GM12878 (cell line): ENCODE measurements at regions not wholly inside any gene's neighbourhood (a gene's known extent, or its start where the extent isn't known, plus 50 kb on each side); places are given as distances from the start of the nearest gene placed in this dataset.

Source experiments
- ATAC-seq: fragments of 200-7000 bp; cut with Tn5 transposase; 3 replicates; pipeline ENCODE4 v1.9.1; 2020; ENCODE audit warnings: mild to moderate bottlenecking, moderate library complexity
- BruUV-seq: library from RNA; stranded (reverse); fragments of 400-500 nt; replicated peaks from 2 replicates; lab custom pipeline; 2021; lab: Mats Ljungman, UMichigan
- CTCF ChIA-PET: fragments of 300-600 bp; sonication (Branson Sonifier 250); formaldehyde crosslinking; extraction: SDS; loops from one replicate; lab custom pipeline; 2021; ENCODE audit warnings: inconsistent platforms; lab: Yijun Ruan, JAX
- POLR2A ChIA-PET: fragments of 350-600 bp; formaldehyde crosslinking; extraction: SDS; loops from one replicate; lab custom pipeline; 2021; ENCODE audit warnings: inconsistent platforms; lab: Charles Lee
- RAD21 ChIA-PET: fragments of 300-600 bp; sonication (Branson Sonifier 250); formaldehyde crosslinking; loops from one replicate; lab custom pipeline; 2023; ENCODE audit warnings: antibody characterized with exemption; ENCODE audit not compliant: unreplicated experiment; lab: Charles Lee
- SMC1A ChIA-PET: fragments of 300-600 bp; sonication (Branson Sonifier 250); formaldehyde crosslinking; loops from one replicate; lab custom pipeline; 2023; ENCODE audit not compliant: unreplicated experiment, uncharacterized antibody; lab: Charles Lee
- DNase-seq: peaks from one replicate; pipeline ENCODE4 v3.0.0-alpha.2; 2011; ENCODE audit warnings: low read depth, low spot score
- FAIRE-seq: peaks from 3 replicates; lab custom pipeline; 2011; peaks lifted over from hg19 to GRCh38; lab: Jason Lieb, UNC
- H2AFZ ChIP-seq: 2 replicates; pipeline ENCODE4 v1.6.0; 2011; ENCODE audit warnings: low read depth, low read length, control low read depth; ENCODE audit not compliant: control insufficient read depth
- H3K27ac ChIP-seq: 2 replicates; pipeline ENCODE4 v1.5.1; 2011; ENCODE audit warnings: control low read depth; ENCODE audit not compliant: control insufficient read depth, insufficient read depth
- H3K27me3 ChIP-seq, 2 experiments: replicated peaks in 1 of 2; 2 replicates each; pipeline versions ENCODE4 v1.6.0 to v1.6.1; 2011; ENCODE audit warnings: low read length in 1 of 2; ENCODE audit not compliant: control insufficient read depth in 2 of 2, insufficient read depth in 2 of 2
- H3K36me3 ChIP-seq, 2 experiments: 2 replicates each; pipeline ENCODE4 v1.5.1; 2011; ENCODE audit warnings: low read length in 1 of 2; ENCODE audit not compliant: control insufficient read depth in 2 of 2, insufficient read depth in 2 of 2
- H3K4me1 ChIP-seq: 2 replicates; pipeline ENCODE4 v1.6.1; 2011; ENCODE audit warnings: mild to moderate bottlenecking, low read length, moderate library complexity, mixed read lengths; ENCODE audit not compliant: control insufficient read depth, insufficient read depth
- H3K4me2 ChIP-seq: 2 replicates; pipeline ENCODE4 v1.6.0; 2011; ENCODE audit warnings: control low read depth; ENCODE audit not compliant: control insufficient read depth, insufficient read depth
- H3K4me3 ChIP-seq: fragments of 200-600 bp; sonication (generic); 2 replicates; pipeline ENCODE4 v1.5.1; 2016
- H3K79me2 ChIP-seq: 2 replicates; pipeline ENCODE4 v1.6.0; 2011; ENCODE audit warnings: low read length; ENCODE audit not compliant: control insufficient read depth, insufficient read depth
- H3K9ac ChIP-seq: 2 replicates; pipeline ENCODE4 v1.8.0; 2011; ENCODE audit warnings: low read length, control low read depth, mixed read lengths; ENCODE audit not compliant: control insufficient read depth, insufficient read depth
- H3K9me3 ChIP-seq: replicated peaks from 3 replicates; pipeline ENCODE4 v1.5.1; 2011; ENCODE audit warnings: mild to moderate bottlenecking, low read length; ENCODE audit not compliant: control insufficient read depth, insufficient read depth
- H4K20me1 ChIP-seq: 2 replicates; pipeline ENCODE4 v1.6.0; 2011; ENCODE audit not compliant: control insufficient read depth, insufficient read depth
- CREM ChIP-seq: IDR thresholded peaks from 2 replicates; pipeline ENCODE4 v1.6.1; 2014; ENCODE audit warnings: antibody characterized with exemption, low read depth
- E2F4 ChIP-seq: IDR thresholded peaks from 2 replicates; pipeline ENCODE4 v1.6.1; 2012; ENCODE audit warnings: low read depth, low read length, improper control_type of control experiment
- ELK1 ChIP-seq: IDR thresholded peaks from 2 replicates; pipeline ENCODE4 v1.6.1; 2012; ENCODE audit warnings: low read depth, low read length, improper control_type of control experiment
- FOXK2 ChIP-seq: fragments of 450-650 bp; IDR thresholded peaks from 2 replicates; pipeline ENCODE4 v1.6.1; 2017; ENCODE audit warnings: mild to moderate bottlenecking, moderate library complexity
- NRF1 ChIP-seq: conservative IDR thresholded peaks from 2 replicates; pipeline ENCODE4 v1.6.1; 2011; ENCODE audit warnings: mild to moderate bottlenecking, low read depth, low read length, improper control_type of control experiment
- PKNOX1 ChIP-seq: fragments of 450-650 bp; IDR thresholded peaks from 2 replicates; pipeline ENCODE4 v1.6.1; 2016; ENCODE audit warnings: mild to moderate bottlenecking
- SP1 ChIP-seq: IDR thresholded peaks from one replicate; pipeline ENCODE4 v1.6.1; 2011; ENCODE audit warnings: low read depth, low read length
- SREBF1 ChIP-seq: IDR thresholded peaks from 2 replicates; pipeline ENCODE4 v1.6.1; 2012; ENCODE audit warnings: mild to moderate bottlenecking, low read length
- ZNF384 ChIP-seq: IDR thresholded peaks from 2 replicates; pipeline ENCODE4 v1.6.1; 2012; ENCODE audit warnings: low read depth, mild to moderate bottlenecking, low read length, improper control_type of control experiment, borderline replicate concordance
- ZNF592 ChIP-seq: fragments of 450-650 bp; IDR thresholded peaks from 2 replicates; pipeline ENCODE4 v1.6.1; 2017; ENCODE audit warnings: mild to moderate bottlenecking, moderate library complexity
- WGBS: methylation state at CpG from one replicate; pipeline ENCODE4 v1.1.6; 2016; ENCODE audit warnings: low lambda C conversion rate; ENCODE audit not compliant: insufficient replicate concordance, insufficient coverage; ENCODE audit errors: missing lambda C conversion rate; 5-methylcytosine and 5-hydroxymethylcytosine counted together
- in situ Hi-C: fragments of 300-500 bp; cut with MboI; formaldehyde crosslinking; loops from 9 replicates; pipeline ENCODE4 v1.14.3; 2018; ENCODE audit warnings: mixed read lengths
- intact Hi-C: fragments of 100-400 bp; cut with micrococcal nuclease; formaldehyde crosslinking; loops from one replicate; pipeline ENCODE4 v1.14.2; 2022; ENCODE audit not compliant: unreplicated experiment

GRCh38 chr2:200051611-200051945, 96.2 kb downstream of the MAIP1 start:
- RAD21 ChIA-PET, result no interaction called here

GRCh38 chr2:200052627-200053026, 97.2 kb downstream of the MAIP1 start:
- FAIRE-seq (no peak), DNase-seq (no peak), ATAC-seq (no peak)
- ChIA-PET CTCF (no interaction called here), POLR2A (interaction anchor here (0.5 kb wide), 1 partner anchor 59 kb away, joined by 4 read pairs; no protein-coding TSS in a partner anchor), SMC1A (no interaction called here), RAD21 (no interaction called here)
- no TSS peak for BruUV-seq
- Histone ChIP-seq H3K9me3 (no peaks in the 10 kb centered on the region), H3K4me3 (no peak overlapping the region), H3K27me3 (peaks cover 0 to 3% of the 10 kb centered on the region in 2 experiments; a peak in 1 of 4 replicates), H4K20me1 (no peaks in the 10 kb centered on the region), H2AFZ (no peak overlapping the region), H3K27ac (no peak overlapping the region), H3K9ac (no peak overlapping the region), H3K4me2 (no peak overlapping the region), H3K79me2 (no peaks in the 10 kb centered on the region), H3K36me3 (no peaks in the 10 kb centered on the region), H3K4me1 (no peaks in the 10 kb centered on the region)
- intact Hi-C loops, result no loop called here
- 1% methylated on average over 3 of the region's 3 CpGs for WGBS
- in situ Hi-C loops, result no loop called here
- TF ChIP-seq ZNF592, result no peak
- no peak for TF ChIP-seq SREBF1
- no peak for TF ChIP-seq FOXK2
- TF ChIP-seq ZNF384, result no peak
- no peak for TF ChIP-seq SP1
- no peak for TF ChIP-seq E2F4
- no peak for TF ChIP-seq ELK1

More at GRCh38 chr2:200051611-200051945, 96.2 kb downstream of the MAIP1 start:
- H3K4me1 ChIP-seq, result no peaks in the 10 kb centered on the region
- DNase-seq (no peak), ATAC-seq (no peak), FAIRE-seq (no peak)
- H3K9me3 ChIP-seq, result no peaks in the 10 kb centered on the region
- no peak overlapping the region for H3K4me2 ChIP-seq
- SMC1A ChIA-PET, result no interaction called here
- no peaks in the 10 kb centered on the region for H4K20me1 ChIP-seq
- H2AFZ ChIP-seq, result no peak overlapping the region
- H3K9ac ChIP-seq, result no peak overlapping the region
- CTCF ChIA-PET, result interaction anchor here (1.7 kb wide), 1 partner anchor 10 kb away, joined by 3 read pairs; no protein-coding TSS in a partner anchor
- peaks cover 0 to 3% of the 10 kb centered on the region in 2 experiments; a peak in 1 of 4 replicates for H3K27me3 ChIP-seq
- no peak overlapping the region for H3K27ac ChIP-seq
- intact Hi-C loops (no loop called here), in situ Hi-C loops (no loop called here)
- no TSS peak for BruUV-seq
- 0% methylated on average over 2 of the region's 2 CpGs for WGBS
- no peaks in the 10 kb centered on the region for H3K79me2 ChIP-seq
- POLR2A ChIA-PET, result interaction anchor here (0.5 kb wide), 1 partner anchor 32 kb away, joined by 4 read pairs; no protein-coding TSS in a partner anchor
- TF ChIP-seq CREM (no peak), NRF1 (no peak), PKNOX1 (no peak)
- H3K4me3 ChIP-seq, result no peak overlapping the region
- no peaks in the 10 kb centered on the region for H3K36me3 ChIP-seq
